IMR-90 (cell line): ENCODE measurements at regions not wholly inside any gene's neighbourhood (a gene's known extent, or its start where the extent isn't known, plus 50 kb on each side); places are given as distances from the start of the nearest gene placed in this dataset.

Source experiments
- ATAC-seq: fragments of 200-7000 bp; cut with Tn5 transposase; 2 replicates; pipeline ENCODE4 v1.9.1; 2020; ENCODE audit warnings: low read depth, mild to moderate bottlenecking, moderate library complexity
- BruUV-seq: library from RNA; stranded (reverse); fragments of 400-500 nt; replicated peaks from 2 replicates; lab custom pipeline; 2021; lab: Mats Ljungman, UMichigan
- CTCF ChIA-PET: fragments of 300-600 bp; formaldehyde crosslinking; extraction: SDS; loops from one replicate; lab custom pipeline; 2021; ENCODE audit warnings: antibody characterized with exemption; lab: Yijun Ruan, JAX
- POLR2A ChIA-PET: fragments of 300-600 bp; sonication (Branson Sonifier 250); formaldehyde crosslinking; loops from one replicate; lab custom pipeline; 2022; ENCODE audit warnings: antibody characterized with exemption; ENCODE audit not compliant: unreplicated experiment; lab: Charles Lee
- DNase-seq: peaks from one replicate; pipeline ENCODE4 v3.0.0; 2013
- H2AFZ ChIP-seq: replicated peaks from 2 replicates; pipeline ENCODE3; 2013; ENCODE audit warnings: low read length, mild to moderate bottlenecking; ENCODE audit not compliant: poor library complexity
- H2AK5ac ChIP-seq: 2 replicates; pipeline ENCODE4 v1.6.1; 2013; ENCODE audit warnings: low read depth, low read length, inconsistent platforms
- H2AK9ac ChIP-seq: replicated peaks from 2 replicates; pipeline ENCODE3; 2013; ENCODE audit warnings: mild to moderate bottlenecking, low read depth, low read length, moderate library complexity; ENCODE audit not compliant: poor library complexity
- H2BK120ac ChIP-seq: 2 replicates; pipeline ENCODE4 v1.6.1; 2013; ENCODE audit warnings: low read depth, low read length, inconsistent platforms
- H2BK15ac ChIP-seq: 3 replicates; pipeline ENCODE4 v1.6.1; 2013; ENCODE audit warnings: low read depth, low read length, inconsistent platforms
- H2BK20ac ChIP-seq: 2 replicates; pipeline ENCODE4 v1.6.1; 2013; ENCODE audit warnings: low read depth, mild to moderate bottlenecking, inconsistent platforms, low read length, moderate library complexity
- H2BK5ac ChIP-seq: 2 replicates; pipeline ENCODE4 v1.6.1; 2013; ENCODE audit warnings: mild to moderate bottlenecking, low read depth, low read length, inconsistent platforms; ENCODE audit not compliant: poor library complexity, severe bottlenecking
- H3K14ac ChIP-seq: replicated peaks from 2 replicates; pipeline ENCODE4 v1.6.1; 2013; ENCODE audit warnings: low read depth, low read length, inconsistent platforms
- H3K18ac ChIP-seq: 2 replicates; pipeline ENCODE4 v1.6.1; 2013; ENCODE audit warnings: low read depth, low read length, control low read depth
- H3K23ac ChIP-seq: 2 replicates; pipeline ENCODE4 v1.6.1; 2013; ENCODE audit warnings: low read depth, low read length, inconsistent platforms
- H3K27ac ChIP-seq: 2 replicates; pipeline ENCODE4 v1.5.1; 2013; ENCODE audit warnings: mild to moderate bottlenecking, control low read depth, low read length; ENCODE audit not compliant: insufficient read depth
- H3K27me3 ChIP-seq: 2 replicates; pipeline ENCODE4 v1.6.1; 2013; ENCODE audit warnings: low read length; ENCODE audit not compliant: control insufficient read depth, insufficient read depth
- H3K36me3 ChIP-seq: 2 replicates; pipeline ENCODE4 v1.6.1; 2013; ENCODE audit warnings: low read length, mixed read lengths; ENCODE audit not compliant: control insufficient read depth, insufficient read depth
- H3K4ac ChIP-seq: 2 replicates; pipeline ENCODE4 v1.6.1; 2013; ENCODE audit warnings: low read depth, low read length, inconsistent platforms
- H3K4me1 ChIP-seq: 2 replicates; pipeline ENCODE4 v1.6.1; 2013; ENCODE audit warnings: low read length, mixed read lengths; ENCODE audit not compliant: control insufficient read depth, insufficient read depth
- H3K4me2 ChIP-seq: 2 replicates; pipeline ENCODE4 v1.6.1; 2013; ENCODE audit warnings: low read depth, mild to moderate bottlenecking, control low read depth, low read length, moderate library complexity
- H3K4me3 ChIP-seq: 2 replicates; pipeline ENCODE4 v1.5.1; 2013; ENCODE audit warnings: low read depth, mild to moderate bottlenecking, control low read depth, low read length, moderate library complexity; ENCODE audit not compliant: insufficient read depth
- H3K56ac ChIP-seq: 2 replicates; pipeline ENCODE4 v1.6.1; 2013; ENCODE audit warnings: low read length, inconsistent platforms; ENCODE audit not compliant: insufficient read depth; ENCODE audit errors: extremely low read depth
- H3K79me1 ChIP-seq, 2 experiments: 2 replicates each; pipeline ENCODE4 v1.6.1; 2013; ENCODE audit warnings: low read length in 2 of 2, inconsistent platforms in 1 of 2, low read depth in 1 of 2
- H3K9ac ChIP-seq: 2 replicates; pipeline ENCODE4 v1.6.1; 2013; ENCODE audit warnings: low read depth, low read length, control low read depth
- H3K9me1 ChIP-seq: 2 replicates; pipeline ENCODE4 v1.6.1; 2013; ENCODE audit warnings: low read length, inconsistent platforms; ENCODE audit not compliant: insufficient read depth
- H3K9me3 ChIP-seq: 2 replicates; pipeline ENCODE4 v1.6.1; 2013; ENCODE audit warnings: low read length; ENCODE audit not compliant: control insufficient read depth, insufficient read depth
- H4K20me1 ChIP-seq: 2 replicates; pipeline ENCODE4 v1.6.1; 2013; ENCODE audit warnings: low read length, inconsistent platforms; ENCODE audit not compliant: insufficient read depth
- H4K5ac ChIP-seq: 2 replicates; pipeline ENCODE4 v1.6.1; 2013; ENCODE audit warnings: mild to moderate bottlenecking, low read depth, low read length, control low read depth
- H4K8ac ChIP-seq, 2 experiments: 2 replicates each; pipeline ENCODE4 v1.6.1; 2013; ENCODE audit warnings: low read depth in 2 of 2, low read length in 2 of 2, control low read depth in 1 of 2, inconsistent platforms in 1 of 2
- H4K91ac ChIP-seq: 2 replicates; pipeline ENCODE4 v1.6.1; 2013; ENCODE audit warnings: low read depth, low read length, inconsistent platforms; ENCODE audit not compliant: insufficient read depth
- BHLHE40 ChIP-seq: fragments of 150-350 bp; IDR thresholded peaks from 2 replicates; pipeline ENCODE4 v1.6.1; 2016; ENCODE audit warnings: mild to moderate bottlenecking, low read depth, low read length
- CTCF ChIP-seq: conservative IDR thresholded peaks from 2 replicates; pipeline ENCODE4 v1.5.1; 2012; ENCODE audit warnings: mild to moderate bottlenecking, low read depth, low read length, improper control_type of control experiment
- ELK1 ChIP-seq: fragments of 150-350 bp; IDR thresholded peaks from 2 replicates; pipeline ENCODE4 v1.6.1; 2016; ENCODE audit warnings: low read depth, mild to moderate bottlenecking, low read length, moderate library complexity, borderline replicate concordance
- FOS ChIP-seq: fragments of 150-350 bp; IDR thresholded peaks from 2 replicates; pipeline ENCODE4 v1.6.1; 2016; ENCODE audit warnings: low read depth, low read length
- MAFK ChIP-seq: IDR thresholded peaks from 2 replicates; pipeline ENCODE4 v1.6.1; 2012; ENCODE audit warnings: low read depth, low read length, improper control_type of control experiment
- MXI1 ChIP-seq: IDR thresholded peaks from 2 replicates; pipeline ENCODE4 v1.6.1; 2012; ENCODE audit warnings: low read depth, mild to moderate bottlenecking, low read length, moderate library complexity, borderline replicate concordance
- RAD21 ChIP-seq: IDR thresholded peaks from 2 replicates; pipeline ENCODE4 v1.6.1; 2012; ENCODE audit warnings: low read length, improper control_type of control experiment
- RCOR1 ChIP-seq: IDR thresholded peaks from 2 replicates; pipeline ENCODE4 v1.6.1; 2012; ENCODE audit warnings: mild to moderate bottlenecking, low read length, improper control_type of control experiment; ENCODE audit not compliant: insufficient replicate concordance
- SMC3 ChIP-seq: fragments of 150-350 bp; IDR thresholded peaks from 2 replicates; pipeline ENCODE4 v1.6.1; 2016; ENCODE audit warnings: low read depth, mild to moderate bottlenecking, antibody characterized with exemption, low read length, moderate library complexity
- USF2 ChIP-seq: fragments of 150-350 bp; IDR thresholded peaks from 2 replicates; pipeline ENCODE4 v1.6.1; 2017; ENCODE audit warnings: mild to moderate bottlenecking, antibody characterized with exemption, low read length, low read depth
- WGBS, 2 experiments: methylation state at CpG; one replicate each; pipeline versions ENCODE4 v1.1.5 to v1.1.7; 2013; ENCODE audit warnings: missing lambda C conversion rate in 2 of 2; ENCODE audit not compliant: insufficient read length in 1 of 2; ENCODE audit errors: extremely low coverage in 2 of 2; 5-methylcytosine and 5-hydroxymethylcytosine counted together
- dilution Hi-C: fragments of 300-500 bp; cut with HindIII; formaldehyde crosslinking; loops from one replicate; pipeline ENCODE4 v1.14.3; 2018; ENCODE audit warnings: low sequenced_read_pairs; ENCODE audit not compliant: unreplicated experiment
- in situ Hi-C: fragments of 300-500 bp; cut with MboI; formaldehyde crosslinking; loops from 3 replicates; pipeline ENCODE4 v1.14.3; 2019; ENCODE audit warnings: low sequenced_read_pairs, inconsistent platforms, mixed read lengths
- intact Hi-C: fragments of 100-400 bp; cut with micrococcal nuclease; formaldehyde crosslinking; loops from 2 replicates; pipeline ENCODE4 v1.10.0; 2022

- ATAC-seq: peak; percentile 69; the same call in 1 of the 2 replicates
- Histone ChIP-seq H3K14ac (no peak overlapping the region), H3K9me1 (no peaks in the 10 kb centered on the region), H4K91ac (no peak overlapping the region), H3K4me3 (no peak overlapping the region), H3K27ac (no peak overlapping the region), H3K4me2 (no peak overlapping the region), H2AFZ (no peak overlapping the region), H4K5ac (no peak overlapping the region), H3K56ac (no peak overlapping the region), H3K4ac (no peak overlapping the region), H2BK20ac (no peak overlapping the region), H2AK9ac (no peak overlapping the region), H3K79me1 (no peaks in the 10 kb centered on the region), H3K9ac (no peak overlapping the region), H3K4me1 (peaks cover 2% of the 10 kb centered on the region; the same call in 1 of the 2 replicates), H3K9me3 (no peaks in the 10 kb centered on the region), H2AK5ac (no peak overlapping the region), H3K36me3 (no peaks in the 10 kb centered on the region), H3K23ac (no peak overlapping the region), H2BK5ac (no peak overlapping the region), H3K27me3 (no peaks in the 10 kb centered on the region), H4K20me1 (no peaks in the 10 kb centered on the region), H2BK120ac (no peak overlapping the region), H4K8ac (no peak overlapping the region), H3K18ac (no peak overlapping the region), H2BK15ac (no peak overlapping the region)
- ChIA-PET POLR2A (no interaction called here), CTCF (interaction anchor here (0.6 to 1.9 kb wide), 12 partner anchors 10 to 732 kb away, joined by 3 to 9 read pairs (median 4); no protein-coding TSS in a partner anchor)
- intact Hi-C loops: loop anchor here (1.0 to 2.0 kb wide), 2 partner anchors 87 to 351 kb away; no protein-coding TSS in a partner anchor
- no CpG with 5 or more reads among the region's 5 CpGs for WGBS, 2 experiments
- peak; percentile 37 for DNase-seq
- TF ChIP-seq MAFK (no peak), MXI1 (no peak), ELK1 (no peak), BHLHE40 (no peak), USF2 (no peak), RAD21 (peak; percentile 69), FOS (no peak), RCOR1 (no peak), SMC3 (peak; percentile 84), CTCF (peak; percentile 63)
- BruUV-seq: no TSS peak
- in situ Hi-C loops: loop anchor here (25.0 kb wide), 1 partner anchor 731 kb away; no protein-coding TSS in a partner anchor
- dilution Hi-C loops: no loop called here
These were observed 128.6 kb upstream of the FAM83B start for GRCh38 chr6:54717849-54718455.
